Cardiac fibroblast (primary cell): ENCODE measurements at regions not wholly inside any gene's neighbourhood (a gene's known extent, or its start where the extent isn't known, plus 50 kb on each side); places are given as distances from the start of the nearest gene placed in this dataset.

Source experiments
- DNase-seq, 2 donors: peaks; one replicate each; pipeline versions ENCODE4 v3.0.0 to v3.0.0-alpha.2; 2010; ENCODE audit warnings: low read depth in 2 of 2
- H3K4me3 ChIP-seq, 2 donors: replicated peaks in 1 of 2; 1 replicate in 1 of 2; 2 replicates in 1 of 2; pipeline ENCODE4 v1.5.1; 2011; ENCODE audit warnings: low read depth in 2 of 2, low read length in 2 of 2, mild to moderate bottlenecking in 2 of 2, moderate library complexity in 1 of 2
- TF ChIP-seq, protein P1 (sequence below): IDR thresholded peaks from one replicate; pipeline ENCODE4 v1.5.1; 2011; ENCODE audit warnings: low read depth, mild to moderate bottlenecking, low read length, inconsistent platforms

DNA sequence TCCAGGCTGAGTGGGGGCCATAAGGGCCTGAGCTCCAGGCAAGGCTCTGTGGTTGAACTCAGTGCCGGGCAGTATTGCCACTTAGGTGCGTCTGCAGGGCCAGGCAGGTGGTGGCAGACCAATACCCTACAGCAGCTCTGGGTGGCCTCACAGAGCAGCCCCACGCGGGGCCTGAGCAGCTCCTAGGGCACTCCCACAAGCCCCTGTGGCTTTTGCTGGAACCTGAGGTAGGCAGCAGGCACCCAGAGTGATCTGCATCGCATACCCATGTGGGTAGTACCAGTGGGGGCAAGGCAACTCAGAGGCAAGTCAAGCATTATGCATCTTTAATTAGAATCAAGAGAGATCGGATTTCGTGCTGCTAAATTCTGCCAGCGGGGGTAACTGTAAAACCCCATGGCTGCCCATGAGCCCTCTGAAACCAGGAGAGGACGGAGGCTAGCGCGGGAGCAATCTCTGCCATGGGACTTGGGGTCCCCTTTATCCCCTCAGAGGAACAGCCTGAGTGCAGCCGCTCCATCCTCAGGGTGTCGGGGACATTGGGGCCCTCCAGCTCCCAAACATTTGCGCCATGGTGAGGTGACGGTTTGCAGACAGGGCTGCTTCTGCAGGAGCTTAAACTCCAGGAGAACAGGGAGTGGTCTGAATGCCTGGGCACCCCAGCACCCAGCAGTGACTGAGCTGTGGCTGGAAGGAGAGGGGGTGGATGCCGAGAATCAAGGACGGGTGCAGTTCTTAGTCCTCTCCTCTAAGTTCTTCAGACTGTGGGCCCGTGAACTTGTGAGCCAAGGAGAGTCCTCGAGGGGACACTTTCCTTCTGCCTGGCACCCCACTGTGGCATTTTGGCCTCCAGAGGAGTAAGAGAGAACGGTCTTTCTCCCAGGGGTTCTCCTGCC lies 62.4 kb upstream of the PCSK6 start:
- TF ChIP-seq, protein P1, sequence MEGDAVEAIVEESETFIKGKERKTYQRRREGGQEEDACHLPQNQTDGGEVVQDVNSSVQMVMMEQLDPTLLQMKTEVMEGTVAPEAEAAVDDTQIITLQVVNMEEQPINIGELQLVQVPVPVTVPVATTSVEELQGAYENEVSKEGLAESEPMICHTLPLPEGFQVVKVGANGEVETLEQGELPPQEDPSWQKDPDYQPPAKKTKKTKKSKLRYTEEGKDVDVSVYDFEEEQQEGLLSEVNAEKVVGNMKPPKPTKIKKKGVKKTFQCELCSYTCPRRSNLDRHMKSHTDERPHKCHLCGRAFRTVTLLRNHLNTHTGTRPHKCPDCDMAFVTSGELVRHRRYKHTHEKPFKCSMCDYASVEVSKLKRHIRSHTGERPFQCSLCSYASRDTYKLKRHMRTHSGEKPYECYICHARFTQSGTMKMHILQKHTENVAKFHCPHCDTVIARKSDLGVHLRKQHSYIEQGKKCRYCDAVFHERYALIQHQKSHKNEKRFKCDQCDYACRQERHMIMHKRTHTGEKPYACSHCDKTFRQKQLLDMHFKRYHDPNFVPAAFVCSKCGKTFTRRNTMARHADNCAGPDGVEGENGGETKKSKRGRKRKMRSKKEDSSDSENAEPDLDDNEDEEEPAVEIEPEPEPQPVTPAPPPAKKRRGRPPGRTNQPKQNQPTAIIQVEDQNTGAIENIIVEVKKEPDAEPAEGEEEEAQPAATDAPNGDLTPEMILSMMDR: no peak
- DNase-seq: no peak

GRCh38 chr15:101550124-101550523 lies 60.6 kb upstream of the PCSK6 start:
- no peak overlapping the region for H3K4me3 ChIP-seq
- no peak for DNase-seq
- TF ChIP-seq, protein P1: no peak

More for the DNA sequence above, 62.4 kb upstream of the PCSK6 start:
- no peak overlapping the region for H3K4me3 ChIP-seq

- TF ChIP-seq, protein P1: no peak
- DNase-seq: no peak
- H3K4me3 ChIP-seq: no peak overlapping the region
These were observed 60.1 kb upstream of the PCSK6 start for GRCh38 chr15:101549647-101550046.

DNA sequence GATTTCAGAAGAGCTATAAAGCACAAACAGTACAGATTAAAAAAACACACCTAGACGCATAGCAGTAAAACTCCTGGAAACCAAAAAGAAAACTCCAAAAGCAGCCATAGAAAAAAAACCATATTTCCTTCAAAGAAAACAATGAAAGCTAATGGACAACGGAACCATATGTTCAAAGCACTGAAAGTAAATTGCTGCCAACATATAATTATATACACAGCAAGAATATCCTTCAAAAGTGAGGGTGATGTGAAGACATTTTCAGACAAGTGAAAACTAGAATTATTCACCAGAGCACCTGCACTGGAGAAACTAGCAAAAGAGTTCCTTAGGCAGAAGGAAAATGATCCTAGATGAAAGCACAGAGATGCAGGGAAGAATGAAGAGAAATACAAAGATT lies 58.2 kb upstream of the PCSK6 start:
- H3K4me3 ChIP-seq: no peak overlapping the region
- TF ChIP-seq, protein P1: no peak
- DNase-seq: no peak

DNA sequence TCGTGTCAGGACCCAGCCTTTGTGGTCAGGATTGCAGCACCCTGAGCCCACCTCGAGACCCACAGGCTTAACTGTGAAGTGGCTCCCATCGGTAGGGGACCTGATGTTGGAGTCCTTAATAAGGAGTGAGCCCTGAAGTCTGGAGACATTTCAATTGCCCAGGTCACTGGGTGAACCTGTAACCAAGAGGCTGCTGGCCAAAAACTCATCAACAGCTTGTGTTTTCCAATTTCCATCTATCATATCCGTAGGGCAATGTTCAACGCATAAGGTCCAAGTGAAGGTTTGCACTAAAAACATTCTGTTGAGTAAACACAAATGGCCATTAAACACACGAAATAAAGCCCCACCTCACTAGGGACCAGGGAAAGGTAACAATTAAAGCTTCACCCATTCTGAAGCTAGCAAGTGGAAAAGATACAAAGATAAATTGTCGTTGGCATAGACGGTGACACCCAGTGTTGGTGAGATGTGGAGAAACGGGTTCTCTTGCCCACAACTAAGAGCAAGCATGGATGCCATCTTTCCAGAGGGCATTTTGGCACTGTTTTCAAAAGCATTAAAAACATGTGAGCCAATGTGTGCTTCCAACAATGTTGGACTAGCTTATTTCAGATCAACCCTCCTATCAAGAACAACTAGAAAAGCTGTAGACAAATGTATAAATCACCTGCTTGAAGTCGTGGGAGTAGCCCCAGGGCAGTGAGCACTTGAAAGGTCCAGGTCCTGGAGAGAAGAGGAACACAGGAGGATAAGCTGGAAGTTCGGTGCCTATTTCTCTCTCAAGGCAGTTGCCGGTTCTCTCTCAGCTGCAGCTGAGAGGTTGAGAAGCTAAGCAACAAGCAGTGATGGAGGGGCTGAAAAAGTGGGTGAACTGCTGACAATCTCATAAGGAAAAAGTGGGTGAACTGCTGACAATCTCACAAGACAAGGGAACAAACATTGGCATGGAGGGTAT lies 56.3 kb upstream of the PCSK6 start:
- TF ChIP-seq, protein P1: no peak
- H3K4me3 ChIP-seq: no peak overlapping the region
- DNase-seq: no peak

GRCh38 chr15:101544613-101544945 lies 55.1 kb upstream of the PCSK6 start:
- DNase-seq: no peak
- TF ChIP-seq, protein P1: no peak
- H3K4me3 ChIP-seq: no peak overlapping the region
